Right hindlimb (tissue), 1 donor: ENCODE measurements at regions not wholly inside any gene's neighbourhood (a gene's known extent, or its start where the extent isn't known, plus 50 kb on each side); places are given as distances from the start of the nearest gene placed in this dataset.

Experiments
- DNase-seq: peaks from one replicate; pipeline ENCODE4 v3.0.0-alpha.2; 2018

GRCh38 chr15:77749236-77749997 lies 116.7 kb upstream of the LINGO1 start:
- no peak for DNase-seq

GRCh38 chr15:77748078-77749064 lies 115.7 kb upstream of the LINGO1 start:
- no peak for DNase-seq

GRCh38 chr15:77747175-77748077 lies 114.7 kb upstream of the LINGO1 start:
- no peak for DNase-seq

GRCh38 chr15:77746254-77747174 lies 113.8 kb upstream of the LINGO1 start:
- DNase-seq, result no peak

- DNase-seq, result no peak
Measured at GRCh38 chr15:77744398-77744797, 111.7 kb upstream of the LINGO1 start.

- peak; percentile 45 for DNase-seq
Measured at GRCh38 chr15:77742570-77742969, 109.9 kb upstream of the LINGO1 start.

DNA sequence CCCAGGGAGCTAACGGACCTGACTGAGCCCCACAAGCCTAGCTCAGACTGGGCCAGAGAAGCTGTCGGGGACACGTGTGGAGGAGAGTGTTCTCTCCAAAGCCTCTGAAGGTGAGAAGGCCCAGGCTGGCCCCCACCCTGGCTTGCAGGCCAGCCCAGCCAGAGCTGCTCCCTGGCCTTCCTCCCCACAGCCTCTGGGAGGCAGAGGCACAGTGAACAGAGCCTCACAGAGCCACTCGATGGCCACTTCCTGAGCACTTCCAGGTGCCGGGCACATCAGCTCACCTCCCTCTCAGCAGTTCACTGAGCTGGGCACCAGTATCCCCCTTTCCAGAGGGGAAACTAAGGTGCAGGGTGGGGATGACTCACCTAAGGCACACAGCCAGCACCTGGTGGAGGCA lies 109.4 kb upstream of the LINGO1 start:
- no peak for DNase-seq

DNA sequence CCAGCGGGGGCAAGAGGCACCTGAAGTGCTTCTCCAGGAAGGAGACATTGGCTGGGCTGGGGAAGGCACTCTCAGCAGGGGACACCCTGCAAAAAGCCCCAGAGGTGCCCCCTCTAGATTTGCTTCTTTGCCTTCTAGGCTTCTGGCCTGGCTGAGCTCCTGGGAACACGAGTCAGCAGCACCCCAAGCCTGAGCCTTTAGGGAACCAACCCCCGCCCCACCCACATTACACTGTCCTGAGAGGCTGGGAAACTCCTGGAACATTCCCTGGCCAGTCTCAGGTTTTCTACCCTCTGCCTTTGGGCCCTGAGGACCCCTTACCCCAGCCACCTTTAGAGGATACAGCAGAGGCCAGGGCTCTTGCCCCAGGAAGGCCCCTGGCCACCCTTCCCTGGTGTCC lies 108.4 kb upstream of the LINGO1 start:
- DNase-seq, result no peak

- DNase-seq, result no peak
Measured at GRCh38 chr15:77739591-77740378, 107.1 kb upstream of the LINGO1 start.

- DNase-seq, result no peak
Measured at GRCh38 chr15:77738441-77739302, 106.0 kb upstream of the LINGO1 start.

GRCh38 chr15:77738038-77738370 lies 105.3 kb upstream of the LINGO1 start:
- no peak for DNase-seq

DNA sequence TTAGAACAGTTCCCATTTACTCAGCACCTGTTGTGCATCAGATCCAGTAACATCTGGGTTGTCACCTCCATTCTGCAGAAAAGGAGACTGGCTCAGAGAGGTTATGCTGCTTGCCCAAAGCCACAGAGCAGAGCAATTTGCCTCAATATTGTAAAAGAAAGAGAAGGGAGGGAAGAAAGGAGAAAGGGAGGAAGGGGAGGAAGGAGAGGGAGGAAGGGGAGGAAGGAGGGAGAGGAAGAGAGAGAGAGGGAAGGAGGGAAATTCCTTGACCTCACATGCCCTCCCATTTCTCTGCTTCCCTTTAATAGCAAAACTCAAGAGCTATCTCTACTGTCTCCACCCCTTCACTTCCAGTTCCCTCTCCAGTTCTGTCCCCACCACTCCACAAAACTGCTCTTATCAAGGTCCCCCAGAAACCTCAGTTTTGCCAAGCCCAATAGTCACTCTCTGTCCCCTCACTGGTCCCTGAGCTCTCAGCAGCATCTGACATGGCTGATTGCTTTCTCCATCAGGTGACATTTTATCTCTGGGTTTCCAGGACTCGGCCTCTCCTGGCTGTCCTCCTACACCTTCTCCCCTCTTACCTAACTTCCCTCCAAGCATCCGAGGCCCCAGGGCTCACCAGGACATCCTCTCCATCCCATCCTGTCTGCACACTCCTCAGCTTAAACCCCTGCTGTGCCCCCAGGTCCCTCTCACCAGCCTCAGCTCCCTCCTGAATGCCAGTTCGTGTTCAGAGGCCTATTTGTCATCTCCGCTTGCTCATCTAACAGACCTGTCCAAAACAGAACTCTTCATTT lies 104.7 kb upstream of the LINGO1 start:
- no peak for DNase-seq

GRCh38 chr15:77734306-77734705 lies 101.6 kb upstream of the LINGO1 start:
- no peak for DNase-seq

- DNase-seq, result no peak
Measured at GRCh38 chr15:77733579-77734300, 101.0 kb upstream of the LINGO1 start.

GRCh38 chr15:77732514-77733335 lies 100.0 kb upstream of the LINGO1 start:
- no peak for DNase-seq

- DNase-seq, result no peak
Measured at GRCh38 chr15:77731945-77732344, 99.2 kb upstream of the LINGO1 start.

DNA sequence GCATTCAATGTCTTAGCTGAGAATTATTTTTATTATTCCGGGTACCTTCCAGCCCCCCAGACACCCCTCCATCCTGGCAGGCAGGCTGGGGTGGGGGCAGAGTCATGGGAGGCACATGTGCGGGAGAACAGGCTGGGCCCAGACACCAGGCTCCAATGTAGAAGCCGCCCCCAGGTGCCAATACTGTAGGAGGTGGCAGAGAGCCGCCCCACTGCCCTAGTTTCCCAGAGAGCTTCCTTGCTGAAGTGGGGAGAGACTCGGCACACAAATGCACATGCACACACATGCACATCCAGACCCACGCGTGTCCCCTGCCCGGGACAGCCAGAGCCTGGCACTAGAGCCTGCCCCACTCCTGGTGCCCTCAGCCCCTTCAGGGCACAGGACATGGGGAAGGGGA lies 98.4 kb upstream of the LINGO1 start:
- no peak for DNase-seq
